ENCODE measurements at regions not wholly inside any gene's neighbourhood (a gene's known extent, or its start where the extent isn't known, plus 50 kb on each side); places are given as distances from the start of the nearest gene placed in this dataset.

DNA sequence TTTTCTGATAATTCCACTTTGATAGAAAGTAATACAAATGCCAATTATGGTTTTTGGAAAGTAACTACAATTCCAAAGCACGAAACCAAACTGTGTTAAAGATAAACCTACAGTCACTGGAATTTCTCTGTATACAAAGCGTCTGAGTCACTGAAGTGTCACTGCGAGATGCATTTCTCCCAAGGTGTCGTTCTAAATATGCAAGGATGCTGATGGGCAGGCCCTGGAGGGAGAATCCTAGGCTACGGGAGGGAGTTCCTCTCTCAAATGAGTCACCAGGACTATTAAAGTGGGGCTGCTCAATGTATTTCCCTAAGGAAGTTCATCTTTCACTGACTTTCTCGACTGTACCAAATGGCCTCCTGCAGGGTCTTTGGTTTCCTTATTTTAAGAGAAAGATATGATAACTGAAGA lies 163.8 kb upstream of the STK17B start:
- H2BK15ac ChIP-seq (ENCODE audit: low read depth, low read length), result no peak overlapping the region
- no peaks in the 10 kb centered on the region; the same call in 1 of the 2 replicates for H3K4me1 ChIP-seq (ENCODE audit: insufficient read depth, low read length)
- no CpG with 5 or more reads among the region's 6 CpGs for WGBS (ENCODE audit: extremely low coverage, insufficient read length, low lambda C conversion rate)
- H4K5ac ChIP-seq (ENCODE audit: insufficient read length, low read depth, low read length), result no peak overlapping the region
- no peak overlapping the region for H3K14ac ChIP-seq (ENCODE audit: insufficient read depth, low read length)
- H2BK20ac ChIP-seq (ENCODE audit: low read depth, low read length, poor library complexity, severe bottlenecking), result no peak overlapping the region
- no peaks in the 10 kb centered on the region for H3K79me2 ChIP-seq (ENCODE audit: insufficient read depth, low read length)
- no peak overlapping the region for H3K9ac ChIP-seq (ENCODE audit: extremely low read depth, insufficient read length, low read length)
- Mint-ChIP-seq H3K36me3 (ENCODE audit: insufficient read depth in 1 of 3, low read depth in 3 of 3) (no peaks in the 10 kb centered on the region), H3K4me3 (no peak overlapping the region), H3K9me3 (no peaks in the 10 kb centered on the region), H3K27ac (no peak overlapping the region), H3K27me3 (ENCODE audit: low read depth) (no peaks in the 10 kb centered on the region), H3K4me1 (no peaks in the 10 kb centered on the region)
- H4K91ac ChIP-seq (ENCODE audit: insufficient read length, low read depth, low read length), result no peak overlapping the region
- TF ChIP-seq, protein P1, sequence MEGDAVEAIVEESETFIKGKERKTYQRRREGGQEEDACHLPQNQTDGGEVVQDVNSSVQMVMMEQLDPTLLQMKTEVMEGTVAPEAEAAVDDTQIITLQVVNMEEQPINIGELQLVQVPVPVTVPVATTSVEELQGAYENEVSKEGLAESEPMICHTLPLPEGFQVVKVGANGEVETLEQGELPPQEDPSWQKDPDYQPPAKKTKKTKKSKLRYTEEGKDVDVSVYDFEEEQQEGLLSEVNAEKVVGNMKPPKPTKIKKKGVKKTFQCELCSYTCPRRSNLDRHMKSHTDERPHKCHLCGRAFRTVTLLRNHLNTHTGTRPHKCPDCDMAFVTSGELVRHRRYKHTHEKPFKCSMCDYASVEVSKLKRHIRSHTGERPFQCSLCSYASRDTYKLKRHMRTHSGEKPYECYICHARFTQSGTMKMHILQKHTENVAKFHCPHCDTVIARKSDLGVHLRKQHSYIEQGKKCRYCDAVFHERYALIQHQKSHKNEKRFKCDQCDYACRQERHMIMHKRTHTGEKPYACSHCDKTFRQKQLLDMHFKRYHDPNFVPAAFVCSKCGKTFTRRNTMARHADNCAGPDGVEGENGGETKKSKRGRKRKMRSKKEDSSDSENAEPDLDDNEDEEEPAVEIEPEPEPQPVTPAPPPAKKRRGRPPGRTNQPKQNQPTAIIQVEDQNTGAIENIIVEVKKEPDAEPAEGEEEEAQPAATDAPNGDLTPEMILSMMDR (conservative IDR thresholded peaks at IDR 0.05), result no peak
- no peak overlapping the region for H2AK5ac ChIP-seq (ENCODE audit: insufficient read length, low read length)
- no peaks in the 10 kb centered on the region for H3K79me1 ChIP-seq (ENCODE audit: insufficient read depth, low read depth, low read length, poor library complexity, severe bottlenecking)
- H2BK120ac ChIP-seq (ENCODE audit: low read depth, low read length, poor library complexity, severe bottlenecking), result no peak overlapping the region
- H3K18ac ChIP-seq (ENCODE audit: insufficient read length, low read depth, low read length), result no peak overlapping the region
- no peak overlapping the region for H2BK5ac ChIP-seq (ENCODE audit: insufficient read length, low read length)
- DNase-seq, result peak; percentile 45
- H2BK12ac ChIP-seq (ENCODE audit: insufficient read length, low read depth, low read length), result no peak overlapping the region
- no peak overlapping the region for H3K23ac ChIP-seq (ENCODE audit: insufficient read length, low read depth, low read length)
- H4K8ac ChIP-seq (replicated peaks; ENCODE audit: insufficient read length, low read depth, low read length), result no peak overlapping the region
- H3K23me2 ChIP-seq (ENCODE audit: insufficient read length, low read depth, low read length, poor library complexity, severe bottlenecking), result no peaks in the 10 kb centered on the region
- no peak overlapping the region for H3K4ac ChIP-seq (ENCODE audit: low read depth, low read length)
- no peak overlapping the region for H2AFZ ChIP-seq (ENCODE audit: low read length)
- no peak overlapping the region for H3K56ac ChIP-seq (ENCODE audit: insufficient read length, low read depth, low read length)
- H4K20me1 ChIP-seq (ENCODE audit: control insufficient read depth, insufficient read depth, insufficient read length), result no peaks in the 10 kb centered on the region
- no peaks in the 10 kb centered on the region for H3K27me3 ChIP-seq (ENCODE audit: insufficient read depth, low read length)
- H3K9me3 ChIP-seq (ENCODE audit: control insufficient read depth, low read depth, low read length), result no peaks in the 10 kb centered on the region
- no peak overlapping the region for H3T11ph ChIP-seq (ENCODE audit: low read length)
- H3K4me2 ChIP-seq (ENCODE audit: insufficient read depth, insufficient read length, low read length), result no peak overlapping the region
- no peak overlapping the region for H3K27ac ChIP-seq (ENCODE audit: insufficient read length, low read depth, low read length)

Measured in H9 (cell line).